ENCODE measurements at regions not wholly inside any gene's neighbourhood (a gene's known extent, or its start where the extent isn't known, plus 50 kb on each side); places are given as distances from the start of the nearest gene placed in this dataset.

DNA sequence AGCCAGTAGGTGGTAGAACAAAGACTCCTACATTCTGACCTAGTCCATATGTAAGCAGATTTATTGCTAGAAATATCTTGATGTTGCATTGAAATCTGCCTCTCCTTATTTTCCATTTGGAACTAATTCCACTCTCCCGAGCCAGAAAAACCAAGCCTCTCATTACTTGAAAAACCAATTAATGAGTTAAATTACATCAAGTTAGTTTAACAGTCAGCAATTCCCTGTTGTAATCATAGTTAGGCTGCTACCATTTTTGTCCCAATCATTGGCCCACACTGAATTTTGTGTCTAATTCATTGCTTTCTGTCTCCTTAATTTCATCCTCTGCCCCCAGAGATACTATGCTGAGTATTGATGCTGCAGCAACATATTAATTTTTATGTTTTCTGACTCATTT, 168.3 kb upstream of the TNP1 start:
- DNase-seq (ENCODE audit: low read depth), result no peak

DNA sequence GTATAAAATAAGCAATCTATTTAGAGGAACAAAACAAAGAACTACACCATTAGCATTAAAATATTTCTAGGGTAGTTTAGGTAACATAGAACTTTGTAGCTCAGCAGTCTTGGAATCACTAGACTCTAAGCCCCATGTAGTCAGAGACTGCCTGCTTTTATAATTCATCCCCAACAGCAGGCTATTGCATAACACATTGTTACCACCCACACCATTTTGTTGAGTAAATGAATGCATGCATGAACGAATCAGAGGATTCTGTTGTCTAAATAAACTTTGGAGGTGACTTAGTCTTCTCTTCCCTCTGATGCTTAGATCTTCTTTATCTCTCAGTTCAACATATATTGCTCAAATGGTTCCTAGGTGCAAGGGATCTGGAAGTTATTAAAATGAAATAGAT, 167.6 kb upstream of the TNP1 start:
- no peak for DNase-seq (ENCODE audit: low read depth)

DNA sequence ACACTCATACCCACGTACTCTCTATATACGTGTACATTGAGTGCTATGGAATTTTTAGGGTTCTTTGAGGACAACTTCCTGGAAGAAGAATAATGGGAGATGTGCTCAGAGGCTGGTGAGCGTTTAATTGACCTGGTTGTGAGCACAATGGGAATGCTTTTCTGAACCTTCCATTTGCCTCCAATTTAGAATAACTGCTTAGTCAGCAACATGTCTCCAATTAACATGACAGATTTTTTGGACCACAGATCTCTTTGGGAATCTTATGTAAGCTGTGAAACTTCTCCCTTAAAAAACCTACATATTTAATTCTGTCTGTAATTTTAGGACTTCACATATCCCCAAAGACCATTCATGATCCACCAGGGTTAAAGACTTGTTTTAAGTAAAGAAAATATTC, 166.7 kb upstream of the TNP1 start:
- no peak for DNase-seq (ENCODE audit: low read depth)

DNA sequence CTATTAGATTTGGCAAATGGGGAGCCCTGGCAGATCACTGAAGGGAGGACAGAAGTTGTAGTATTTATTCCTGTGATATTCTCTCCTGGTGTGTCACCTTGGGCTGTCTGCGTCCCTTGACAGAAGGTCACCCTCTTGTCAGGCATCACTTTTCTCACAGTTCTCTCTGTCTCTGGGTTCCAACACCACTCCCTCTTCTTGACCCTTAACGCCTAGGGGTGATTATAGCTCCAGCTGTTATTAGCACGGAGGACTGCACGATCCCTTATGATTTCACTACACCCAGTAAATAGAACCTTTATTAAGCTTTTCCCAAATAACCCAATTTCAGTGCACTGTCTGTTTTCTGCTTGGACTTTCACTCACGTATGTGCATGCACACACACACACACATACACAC, 166.3 kb upstream of the TNP1 start:
- no peak for DNase-seq (ENCODE audit: low read depth)

DNA sequence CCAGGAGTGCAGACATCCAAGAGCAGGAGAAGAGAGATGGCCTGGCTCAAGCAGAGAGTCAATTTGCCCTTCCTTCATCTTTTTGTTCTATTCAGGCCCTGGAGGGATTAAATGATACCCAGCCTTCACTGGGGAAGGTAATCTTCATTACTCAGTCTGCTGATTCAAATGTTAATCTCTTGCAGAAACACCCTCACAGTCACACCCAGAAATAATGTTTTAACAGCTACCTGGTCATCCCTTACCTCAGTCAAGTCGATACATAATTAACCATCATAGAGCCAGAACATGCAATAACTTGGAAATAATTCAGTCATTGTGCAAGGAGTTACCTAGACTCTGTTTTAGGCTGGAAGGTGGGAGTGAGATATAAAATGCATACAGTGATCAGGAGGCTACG, 163.7 kb upstream of the TNP1 start:
- no peak for DNase-seq (ENCODE audit: low read depth)

DNA sequence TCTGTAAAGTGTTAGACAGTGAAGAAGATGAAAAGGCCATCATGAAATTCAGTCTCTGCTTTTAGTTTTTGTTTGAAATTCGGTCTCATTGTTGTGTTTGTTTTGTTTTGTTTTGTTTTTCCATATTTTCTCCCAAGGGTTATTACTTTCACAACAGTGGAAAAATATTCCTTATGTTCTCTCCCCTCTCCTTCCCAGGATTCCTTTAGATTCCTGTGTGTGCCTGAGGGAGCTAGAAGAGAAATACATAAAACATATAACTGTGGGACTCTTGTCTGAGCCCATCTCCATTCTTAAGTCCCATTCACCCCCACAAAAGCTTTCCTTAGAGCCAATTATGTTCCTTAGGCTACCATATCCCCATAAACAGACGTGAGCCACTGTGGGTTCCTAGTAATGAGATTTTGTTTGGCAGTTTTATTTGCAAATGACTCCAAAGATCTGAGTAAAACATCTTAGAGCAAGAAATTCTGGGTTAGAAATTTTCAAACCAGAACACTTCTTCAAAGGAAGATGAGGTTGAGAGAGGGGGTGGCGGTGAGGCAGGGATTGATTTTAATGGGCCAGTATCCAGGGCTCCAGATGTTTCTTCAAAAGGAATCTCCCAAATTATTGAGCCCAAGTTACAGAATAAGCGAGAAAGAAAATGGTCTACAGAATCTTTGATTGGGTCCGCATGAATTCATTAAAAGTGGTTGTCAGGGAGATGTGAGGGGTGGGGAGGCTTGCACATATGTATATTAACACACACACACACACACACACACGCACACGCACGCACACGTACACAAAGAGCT, 157.8 kb upstream of the TNP1 start:
- DNase-seq (ENCODE audit: low read depth), result no peak

DNA sequence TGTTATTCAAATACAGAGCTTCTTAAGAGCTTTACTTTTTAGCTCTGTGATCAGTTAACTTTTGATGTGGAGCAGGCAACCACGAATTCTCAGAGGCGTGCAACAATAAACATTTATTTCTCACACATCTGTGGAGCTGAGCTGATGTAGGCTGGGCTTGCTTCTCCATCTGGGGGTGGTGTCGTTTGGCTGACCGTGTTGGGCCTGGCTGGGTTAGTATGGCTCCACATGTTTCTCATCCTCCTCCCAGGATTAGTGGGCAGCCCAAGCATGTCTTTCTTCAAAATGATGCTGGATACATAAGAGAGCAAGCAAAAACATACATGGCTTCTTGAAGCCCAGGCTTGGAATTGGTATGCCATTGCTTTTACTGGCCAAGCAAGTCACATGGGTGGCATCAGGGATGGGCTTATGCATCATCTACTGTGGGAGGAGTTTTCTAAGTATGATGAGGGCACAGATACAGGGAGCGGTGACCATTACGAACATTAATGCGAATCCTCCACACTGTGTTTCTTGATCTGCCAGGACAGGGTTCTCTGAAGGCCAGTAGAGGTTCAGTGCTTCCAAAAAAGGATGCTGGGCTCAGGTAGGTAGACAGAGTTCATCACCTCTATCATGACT, 157.0 kb upstream of the TNP1 start:
- DNase-seq (ENCODE audit: low read depth), result no peak

DNA sequence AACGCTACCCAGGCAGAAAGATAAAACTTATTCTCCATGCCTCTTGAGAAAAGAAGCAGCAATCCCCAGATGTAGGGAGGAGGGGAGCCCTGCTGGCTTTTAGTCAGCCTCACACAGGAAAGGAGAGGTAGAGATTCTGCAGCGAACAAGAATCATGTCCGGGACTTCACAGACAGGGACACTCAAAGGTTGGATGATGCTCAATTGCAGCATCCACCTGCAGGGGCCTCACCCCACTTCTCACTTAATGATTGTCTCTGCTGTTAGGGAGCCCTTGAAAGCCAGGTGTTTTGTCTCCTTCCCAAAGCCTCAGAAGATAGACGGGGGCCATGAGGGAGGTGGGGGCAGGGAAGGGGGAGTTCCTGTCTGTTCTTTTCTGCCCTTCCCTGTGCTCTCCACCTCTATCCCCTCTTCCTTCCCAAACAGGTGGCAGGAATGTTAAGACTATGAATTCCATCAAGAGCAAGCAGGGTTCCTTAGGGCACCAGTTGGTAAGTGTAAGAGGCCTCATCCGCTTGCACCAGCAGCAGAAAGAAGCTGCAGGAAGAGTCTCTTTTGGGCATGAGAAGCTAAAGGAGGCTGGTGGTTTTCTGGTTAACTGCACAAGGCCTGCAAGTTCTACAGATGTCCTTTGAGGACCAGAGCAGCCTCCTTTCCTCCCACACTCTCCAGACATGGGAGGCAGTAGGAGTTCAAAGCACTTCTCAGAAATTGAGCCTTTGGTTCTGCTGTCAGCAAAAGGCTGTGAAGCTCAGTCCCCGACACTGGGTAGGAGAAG, 154.7 kb upstream of the TNP1 start:
- no peak for DNase-seq (ENCODE audit: low read depth)

DNA sequence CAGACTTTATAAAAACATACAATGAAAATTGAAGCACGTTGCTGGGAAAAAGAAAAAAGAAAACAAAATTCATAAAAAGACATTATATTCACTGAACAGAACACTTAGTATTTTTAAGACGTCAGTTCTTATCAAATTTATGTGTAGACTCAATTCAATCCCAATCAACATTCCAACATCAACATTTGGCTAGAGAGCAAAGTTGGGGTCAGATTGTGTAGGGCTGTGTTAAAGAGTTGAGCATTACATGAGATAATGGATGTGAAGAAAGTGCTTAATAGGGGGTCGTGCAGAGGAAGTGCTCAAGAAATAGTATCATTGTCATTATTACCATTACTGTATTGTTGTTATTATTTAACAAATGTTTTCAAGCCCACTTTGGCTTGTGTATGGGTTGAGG, 154.1 kb upstream of the TNP1 start:
- DNase-seq (ENCODE audit: low read depth), result no peak

DNA sequence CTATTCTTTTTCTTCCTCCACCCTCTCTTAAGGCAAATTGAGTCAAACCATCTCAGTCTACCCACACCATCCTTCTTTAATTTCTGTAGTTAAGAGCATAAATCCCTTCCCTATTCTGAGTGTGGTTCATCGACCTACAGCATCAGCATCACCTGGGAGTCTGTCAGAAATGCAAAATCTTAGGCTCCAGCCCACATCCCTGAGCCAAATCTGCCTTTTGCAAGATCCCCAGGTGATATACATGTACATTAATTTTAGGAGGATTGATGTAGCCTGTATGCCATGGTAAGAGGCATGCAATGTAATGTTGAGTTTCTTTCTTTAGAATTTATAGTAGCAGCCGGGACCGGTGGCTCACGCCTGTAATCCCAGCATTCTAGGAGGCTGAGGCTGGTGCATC, 151.7 kb upstream of the TNP1 start:
- no peak for DNase-seq (ENCODE audit: low read depth)

DNA sequence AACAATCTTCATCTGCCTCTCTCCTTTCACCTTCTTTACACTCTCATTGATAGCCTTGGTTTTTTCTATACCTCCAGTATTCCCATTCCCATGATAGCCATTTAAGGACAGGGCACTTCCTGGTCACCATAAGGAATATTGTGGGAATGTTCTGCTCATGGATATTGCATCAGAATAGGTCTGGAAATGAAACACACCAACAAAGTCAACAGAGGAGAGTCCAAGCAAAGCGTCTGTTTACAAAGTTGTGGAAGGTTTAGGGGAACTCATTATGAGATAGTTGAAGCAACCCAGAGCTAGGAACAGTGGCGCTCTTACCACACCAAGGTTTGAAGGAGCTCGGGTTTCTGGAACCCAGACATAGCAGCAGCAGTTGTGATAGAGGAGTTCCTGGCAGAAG, 150.3 kb upstream of the TNP1 start:
- no peak for DNase-seq (ENCODE audit: low read depth)

DNA sequence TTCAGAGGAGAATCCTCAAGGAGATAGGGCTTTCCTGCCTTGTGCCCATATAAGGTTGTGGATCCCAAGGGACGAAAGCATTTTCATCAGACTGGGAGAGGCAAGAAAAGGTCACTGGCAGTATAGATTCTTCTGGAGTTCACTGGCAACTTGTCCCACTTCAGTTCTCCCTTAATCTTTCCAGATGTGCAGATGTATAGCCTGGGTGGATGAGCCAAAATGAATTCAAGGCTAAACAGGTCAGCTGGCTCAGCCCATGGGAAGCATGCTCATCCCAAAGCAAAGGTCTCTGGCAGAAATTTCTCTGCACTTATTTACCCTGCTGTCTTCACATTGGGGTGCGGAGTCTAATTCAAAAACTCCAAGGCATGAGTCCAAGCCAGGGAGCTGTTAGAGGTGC, 148.9 kb upstream of the TNP1 start:
- DNase-seq (ENCODE audit: low read depth), result no peak

DNA sequence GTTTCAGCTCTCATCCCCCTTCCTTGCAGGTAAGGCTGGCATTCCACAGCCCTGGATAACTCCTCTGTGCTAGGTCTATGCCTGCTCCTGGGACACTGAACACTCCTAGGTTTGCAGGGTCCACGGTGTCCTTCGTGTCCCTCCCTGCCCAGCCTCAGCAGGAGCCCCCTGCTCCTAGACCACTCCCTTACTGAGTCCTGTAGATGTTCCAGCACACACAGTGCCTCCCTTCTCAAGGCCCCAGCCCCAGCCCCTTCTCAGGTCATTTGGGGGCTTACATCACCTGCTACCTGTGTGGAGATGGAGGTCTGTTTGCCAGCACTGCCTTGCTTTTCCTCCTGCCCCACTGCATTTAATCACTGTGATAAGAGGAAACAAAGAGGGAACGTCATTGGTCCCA, 146.4 kb upstream of the TNP1 start:
- DNase-seq (ENCODE audit: low read depth), result no peak

DNA sequence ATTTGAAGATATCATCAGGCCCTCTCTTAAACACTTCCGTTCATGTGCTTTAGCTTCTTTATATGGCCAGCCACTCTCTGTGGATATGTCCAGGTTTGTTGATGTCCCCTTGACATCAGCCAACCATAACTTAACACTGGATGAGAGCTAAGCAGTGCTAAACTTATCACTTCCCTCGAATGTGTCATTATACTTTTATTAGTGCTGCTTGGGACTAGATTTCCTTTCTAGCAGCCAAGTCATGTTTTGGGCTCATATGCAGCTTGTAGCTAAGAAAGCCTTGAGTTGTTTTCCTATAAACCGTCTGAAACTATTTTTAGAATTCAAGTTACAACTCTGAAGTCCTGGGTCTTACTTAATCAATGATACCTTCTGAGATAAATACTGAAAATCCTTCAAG, 144.8 kb upstream of the TNP1 start:
- no peak for DNase-seq (ENCODE audit: low read depth)

DNA sequence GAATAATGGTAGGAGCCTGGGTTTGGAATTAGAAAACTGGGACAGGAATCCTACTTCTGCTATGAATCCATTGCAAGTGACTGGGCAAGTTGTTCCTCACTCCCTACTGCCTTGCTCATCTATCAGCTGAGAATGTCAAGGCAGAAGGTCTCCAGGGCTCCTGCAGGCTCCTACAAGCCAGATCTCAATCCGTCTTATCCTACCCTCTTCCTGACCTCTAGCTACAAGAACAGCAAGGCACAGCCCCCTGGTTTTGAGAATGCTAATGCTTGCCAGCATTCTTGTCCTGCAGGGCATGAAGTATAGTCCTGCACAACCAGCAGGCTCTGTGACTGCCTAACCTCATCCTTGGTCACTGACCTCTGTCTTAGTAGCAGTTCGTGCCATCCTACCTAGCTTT, 141.9 kb upstream of the TNP1 start:
- no peak for DNase-seq (ENCODE audit: low read depth)

DNA sequence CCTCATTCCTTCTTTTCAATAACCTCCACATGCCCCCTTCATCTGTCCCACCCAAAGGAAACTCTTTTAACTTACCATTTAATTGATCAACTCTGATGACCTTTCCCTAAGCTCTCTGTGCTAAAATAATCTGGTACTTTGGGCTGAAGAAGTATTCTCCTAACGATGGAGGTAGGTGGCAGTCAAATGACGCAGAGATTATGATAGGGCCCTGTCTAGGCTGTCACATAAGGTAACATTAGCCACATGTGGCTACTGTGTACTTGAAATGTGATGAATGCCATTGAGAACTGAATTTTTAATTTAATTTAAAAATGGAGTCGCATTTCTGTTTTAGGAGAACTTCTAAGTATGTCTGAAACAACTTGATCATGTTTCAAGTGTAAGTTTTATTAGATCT, 140.5 kb upstream of the TNP1 start:
- no peak for DNase-seq (ENCODE audit: low read depth)

DNA sequence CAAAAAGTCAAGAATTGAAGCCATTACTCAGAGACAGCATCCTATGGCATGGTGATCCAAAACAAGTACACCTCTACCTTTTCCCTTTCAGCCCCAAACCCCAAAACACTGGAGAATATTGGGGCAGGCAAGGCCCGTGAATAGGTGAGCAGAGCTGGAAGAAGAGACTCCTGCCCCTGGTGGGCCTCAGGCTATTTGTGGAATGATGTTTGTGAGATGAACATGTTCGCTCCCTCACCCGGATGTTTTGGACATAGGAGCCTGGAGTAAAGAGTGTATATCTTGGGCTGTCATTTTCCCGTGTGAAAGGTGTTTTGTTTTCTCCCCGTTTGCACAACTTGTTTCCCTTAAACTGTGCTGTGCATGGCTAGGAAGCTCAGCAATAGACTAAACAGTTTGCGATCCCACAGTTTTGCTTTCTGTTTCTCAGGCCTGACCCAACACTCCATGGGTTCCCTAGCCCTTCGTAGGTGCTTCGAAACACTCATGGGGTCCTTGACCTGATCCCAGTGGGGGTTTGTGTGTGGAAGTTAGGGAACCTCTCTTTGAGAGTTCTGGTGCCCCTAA, 136.5 kb upstream of the TNP1 start:
- no peak for DNase-seq (ENCODE audit: low read depth)

DNA sequence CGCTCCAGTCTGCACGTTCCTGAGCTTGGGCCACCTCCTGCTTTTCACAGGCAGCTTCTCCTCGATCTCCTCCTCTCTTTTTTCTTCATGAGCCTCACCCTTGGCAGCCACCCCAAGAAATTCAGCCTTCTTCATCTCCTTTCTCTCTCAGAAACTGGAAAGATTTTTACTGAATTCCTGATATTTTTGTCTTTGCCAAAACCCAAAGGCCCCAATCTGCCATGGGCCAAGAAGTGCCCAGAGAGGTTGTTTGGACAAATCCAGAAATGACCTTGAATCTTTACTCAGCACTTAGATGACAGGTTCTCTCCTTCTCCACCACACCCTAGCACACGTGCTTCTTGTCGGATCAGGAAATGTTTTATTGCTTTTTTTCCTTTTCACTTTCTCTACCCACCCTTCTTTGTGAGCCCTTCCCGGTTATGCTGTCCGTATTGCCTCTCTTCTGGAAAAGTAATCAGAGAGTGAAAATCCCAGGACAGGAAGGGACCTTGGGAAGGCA, 134.5 kb upstream of the TNP1 start:
- DNase-seq (ENCODE audit: low read depth), result no peak

DNA sequence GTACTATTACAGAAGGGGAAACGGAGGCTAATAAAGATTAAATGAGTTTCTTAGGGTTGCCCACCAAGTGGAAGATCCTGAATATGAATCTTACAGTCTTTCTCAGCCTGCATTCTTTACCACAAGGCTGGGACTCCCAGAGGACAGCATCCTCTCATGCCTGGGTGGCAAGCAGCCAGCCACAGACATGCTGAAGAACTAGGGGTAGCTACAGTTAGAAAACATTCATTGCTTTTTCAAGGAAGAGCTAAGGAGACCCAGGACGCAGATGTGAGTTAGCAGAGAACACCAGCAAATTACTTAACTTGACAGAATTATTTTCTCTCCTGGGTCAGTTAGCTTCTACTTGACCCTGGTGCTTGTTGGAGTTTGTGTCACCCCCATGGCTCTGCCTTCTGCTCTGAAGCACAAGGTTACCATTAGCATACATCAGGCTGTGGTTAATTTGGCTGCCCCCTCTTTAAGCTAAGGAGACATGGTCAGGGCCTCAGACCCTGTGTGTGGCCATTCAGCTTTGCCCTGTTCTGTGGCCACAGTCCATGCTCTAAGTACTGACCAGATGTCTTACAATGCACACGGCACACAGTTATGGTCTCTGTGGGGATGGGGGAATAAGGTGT, 132.3 kb upstream of the TNP1 start:
- no peak for DNase-seq (ENCODE audit: low read depth)

DNA sequence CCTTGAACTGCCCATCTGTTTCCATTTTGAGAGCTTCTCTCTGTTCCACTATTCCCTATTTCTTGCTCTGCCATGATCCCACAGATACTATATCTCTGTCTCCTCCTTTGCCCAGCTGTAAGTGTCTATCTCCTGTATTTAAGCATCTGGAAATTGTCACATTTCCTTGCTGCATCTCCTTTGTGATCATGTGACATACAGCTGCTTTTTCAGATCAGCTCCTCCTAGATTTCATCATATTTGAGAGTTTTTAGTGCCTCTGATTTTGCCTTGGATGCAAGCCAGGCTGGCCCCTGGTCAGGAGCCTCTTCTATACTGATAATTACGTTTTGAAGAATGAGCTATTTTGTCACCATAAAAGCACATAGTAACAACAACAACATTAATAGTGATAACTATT, 131.7 kb upstream of the TNP1 start:
- no peak for DNase-seq (ENCODE audit: low read depth)

DNA sequence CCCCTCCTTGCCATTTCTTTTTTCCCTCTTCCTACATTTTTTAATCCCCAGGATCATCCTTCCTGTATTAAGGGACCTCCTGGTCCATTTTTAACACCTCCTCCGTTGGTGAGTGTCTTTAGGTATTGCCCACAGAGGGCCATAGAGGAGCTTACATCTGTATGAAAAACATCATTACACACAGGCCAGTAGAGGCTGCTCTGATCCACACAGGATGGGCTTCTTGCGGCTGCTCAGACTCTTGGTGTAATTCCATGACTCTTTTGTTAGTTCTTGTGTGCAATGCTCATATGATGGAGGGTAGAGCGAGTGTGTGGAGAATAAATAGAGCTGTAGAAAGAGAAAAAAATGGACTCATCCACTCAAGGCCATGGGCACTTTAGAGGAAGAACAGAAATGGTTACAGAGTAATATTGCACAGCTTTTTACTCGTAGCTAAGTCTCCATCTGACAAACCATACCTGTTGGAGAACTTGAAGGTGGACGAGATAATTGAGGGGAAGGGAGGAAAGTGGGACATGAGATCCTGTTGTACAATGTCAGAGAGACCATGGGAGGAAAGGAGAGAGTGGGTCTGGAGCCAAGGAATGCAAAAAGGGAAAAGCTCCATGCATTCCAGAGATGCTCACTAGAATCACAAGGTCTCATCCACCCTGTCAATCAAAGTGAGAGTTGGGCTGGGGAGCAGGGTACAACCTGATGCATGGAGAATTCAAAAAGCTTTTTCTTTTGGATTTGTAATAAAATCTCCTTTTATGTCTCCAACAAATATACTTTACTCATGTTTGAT, 129.7 kb upstream of the TNP1 start:
- no peak for DNase-seq (ENCODE audit: low read depth)

Measured in stimulated activated CD4-positive, alpha-beta T cell treated with anti-CD3 and anti-CD28 coated beads, Interleukin-2, amount 100 ng/mL, for 4 hours (primary cell).